HepG2 (cell line): ENCODE measurements at regions not wholly inside any gene's neighbourhood (a gene's known extent, or its start where the extent isn't known, plus 50 kb on each side); places are given as distances from the start of the nearest gene placed in this dataset.

ENCODE experiments used
- ATRX ChIP-seq: sonication (generic); formaldehyde crosslinking; IDR thresholded peaks from 2 replicates; pipeline ENCODE4 v1.4.0; 2020; ENCODE audit warnings: missing genetic modification reagents, borderline replicate concordance
- POLR2A ChIP-seq, 2 experiments: IDR thresholded peaks; 2 replicates each; pipeline ENCODE4 v1.6.1; 2011; ENCODE audit warnings: low read depth in 2 of 2, low read length in 2 of 2, mild to moderate bottlenecking in 1 of 2, moderate library complexity in 1 of 2; ENCODE audit not compliant: insufficient read depth in 1 of 2
- ZBTB1 ChIP-seq: sonication (generic); formaldehyde crosslinking; IDR thresholded peaks from 2 replicates; pipeline ENCODE4 v1.4.0; 2020; ENCODE audit warnings: missing genetic modification reagents, borderline replicate concordance
- ZBTB38 ChIP-seq: sonication (generic); formaldehyde crosslinking; IDR thresholded peaks from 2 replicates; pipeline ENCODE4 v1.5.1; 2020; ENCODE audit warnings: mild to moderate bottlenecking, missing genetic modification reagents
- ZKSCAN1 ChIP-seq: fragments of 150-350 bp; IDR thresholded peaks from 2 replicates; pipeline ENCODE4 v1.6.1; 2014; ENCODE audit warnings: low read length
- ZNF274 ChIP-seq: sonication (generic); formaldehyde crosslinking; IDR thresholded peaks from 2 replicates; pipeline ENCODE4 v1.5.1; 2020; ENCODE audit warnings: mild to moderate bottlenecking, missing genetic modification reagents

DNA sequence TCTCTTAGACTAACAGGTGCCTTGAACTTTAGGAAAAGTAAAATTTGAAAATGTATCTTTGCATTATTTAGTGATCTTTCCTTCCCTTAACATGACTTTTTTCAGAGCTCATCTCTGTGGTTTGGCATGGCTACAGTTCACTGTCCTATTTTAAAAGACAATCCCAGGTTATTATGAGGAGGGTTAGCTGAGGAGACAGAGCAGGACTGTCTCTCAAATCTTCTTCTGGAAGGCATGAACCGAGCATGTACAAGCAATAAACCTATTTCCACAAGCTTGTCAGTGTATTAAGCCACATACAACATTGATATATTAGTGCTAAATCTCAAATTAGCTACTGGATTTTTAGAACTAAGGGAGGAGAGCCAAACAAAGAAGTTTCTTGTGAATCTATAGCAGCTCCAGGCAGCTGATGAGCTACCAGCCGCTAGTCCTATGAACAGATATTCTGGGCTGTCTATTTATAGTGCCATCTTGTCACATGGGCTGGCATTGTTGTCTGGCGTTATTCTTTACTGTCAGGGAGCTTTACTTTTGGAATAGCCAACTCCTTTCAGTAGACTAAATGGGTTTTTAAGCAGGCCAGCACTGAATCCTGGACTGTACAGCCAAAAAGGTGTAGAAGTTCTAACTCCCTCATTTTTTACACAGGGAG, 171.2 kb upstream of the ACTBL2 start:
- TF ChIP-seq ZBTB1 (CRISPR knock-in tag) = no peak
- TF ChIP-seq POLR2A (IDR thresholded peaks at IDR 0.05; ENCODE audit: insufficient read depth in 1 of 2, low read depth in 2 of 2, low read length in 2 of 2) = no peak
- no peak for TF ChIP-seq ZKSCAN1
- no peak for TF ChIP-seq ATRX
- TF ChIP-seq ZNF274 (CRISPR knock-in tag) = no peak
- TF ChIP-seq ZBTB38 (CRISPR knock-in tag) = no peak
